A673 (cell line): ENCODE measurements at regions not wholly inside any gene's neighbourhood (a gene's known extent, or its start where the extent isn't known, plus 50 kb on each side); places are given as distances from the start of the nearest gene placed in this dataset.

Source experiments
- BruUV-seq: library from RNA; stranded (reverse); fragments of 400-500 nt; replicated peaks from 2 replicates; lab custom pipeline; 2021; lab: Mats Ljungman, UMichigan
- CTCF ChIA-PET: fragments of 300-600 bp; sonication (Branson Sonifier 250); formaldehyde crosslinking; loops from one replicate; lab custom pipeline; 2022; ENCODE audit warnings: antibody characterized with exemption; lab: Charles Lee
- POLR2A ChIA-PET: fragments of 300-600 bp; sonication (Branson Sonifier 250); formaldehyde crosslinking; loops from one replicate; lab custom pipeline; 2022; ENCODE audit warnings: antibody characterized with exemption; ENCODE audit not compliant: low non-redundant PET; lab: Charles Lee
- DNase-seq: peaks from one replicate; pipeline ENCODE4 v3.0.0-alpha.2; 2015; ENCODE audit warnings: low spot score
- H3K27ac ChIP-seq: fragments of 200-600 bp; sonication (generic); 2 replicates; pipeline ENCODE4 v1.5.1; 2016; ENCODE audit warnings: mixed run types, low read depth, mild to moderate bottlenecking, mixed read lengths, antibody characterized with exemption, low read length; ENCODE audit not compliant: poor library complexity, severe bottlenecking
- H3K27me3 ChIP-seq: fragments of 200-600 bp; sonication (generic); replicated peaks from 2 replicates; pipeline ENCODE4 v1.6.1; 2017; ENCODE audit warnings: mixed run types, low read depth, mild to moderate bottlenecking, mixed read lengths, antibody characterized with exemption, low read length; ENCODE audit not compliant: insufficient read depth, poor library complexity
- H3K36me3 ChIP-seq: fragments of 200-600 bp; sonication (generic); 2 replicates; pipeline ENCODE4 v1.6.1; 2016; ENCODE audit warnings: mixed run types, mild to moderate bottlenecking, mixed read lengths, antibody characterized with exemption, low read length; ENCODE audit not compliant: insufficient read depth, poor library complexity, severe bottlenecking
- H3K4me1 ChIP-seq: fragments of 200-600 bp; sonication (generic); 2 replicates; pipeline ENCODE4 v1.6.1; 2017; ENCODE audit warnings: mixed run types, mild to moderate bottlenecking, mixed read lengths, antibody characterized with exemption, low read length; ENCODE audit not compliant: insufficient read depth, poor library complexity, severe bottlenecking
- H3K4me3 ChIP-seq: fragments of 200-600 bp; sonication (generic); 2 replicates; pipeline ENCODE4 v1.5.1; 2016; ENCODE audit warnings: low read depth, mixed run types, mild to moderate bottlenecking, mixed read lengths, low read length; ENCODE audit not compliant: poor library complexity, severe bottlenecking
- H3K9me3 ChIP-seq: fragments of 200-600 bp; sonication (generic); 2 replicates; pipeline ENCODE4 v1.6.1; 2016; ENCODE audit warnings: mixed run types, low read depth, mild to moderate bottlenecking, mixed read lengths, antibody characterized with exemption, low read length; ENCODE audit not compliant: poor library complexity, severe bottlenecking
- EZH2 ChIP-seq: fragments of 200-600 bp; sonication (generic); IDR thresholded peaks from 2 replicates; pipeline ENCODE4 v1.6.1; 2017; ENCODE audit warnings: borderline replicate concordance, low read depth, mild to moderate bottlenecking, mixed read lengths, antibody characterized with exemption, low read length; ENCODE audit not compliant: poor library complexity, severe bottlenecking
- intact Hi-C: fragments of 100-400 bp; cut with micrococcal nuclease; formaldehyde crosslinking; loops from one replicate; pipeline ENCODE4 v1.10.0; 2022; ENCODE audit not compliant: unreplicated experiment
- TF ChIP-seq, protein P1 (sequence below): fragments of 300-800, 200-600 bp; sonication (generic); conservative IDR thresholded peaks from 2 replicates; pipeline ENCODE4 v1.5.1; 2017; ENCODE audit warnings: low read depth, mild to moderate bottlenecking, antibody characterized with exemption, low read length, moderate library complexity, mixed read lengths

DNA sequence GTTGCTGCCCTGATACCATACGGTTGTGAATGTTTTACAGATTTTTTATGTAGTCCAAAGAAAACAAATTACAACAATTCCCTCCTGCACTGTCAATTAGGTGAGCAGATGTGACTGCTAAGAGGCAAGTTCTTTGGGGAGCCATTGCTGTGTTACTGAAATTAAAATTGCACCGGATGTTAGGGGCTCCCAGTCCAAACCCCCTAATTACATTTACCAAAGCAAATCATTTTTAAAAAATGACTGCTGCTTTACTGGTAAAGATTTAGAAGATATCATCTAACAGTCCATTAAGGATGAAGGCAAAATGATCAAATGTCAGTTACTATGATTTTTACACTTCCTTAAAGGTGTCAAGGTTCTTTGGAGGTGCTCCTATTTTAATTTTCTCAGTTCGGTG lies 70.1 kb upstream of the CSRP2 start:
- CTCF ChIA-PET: no interaction called here
- TF ChIP-seq, protein P1, sequence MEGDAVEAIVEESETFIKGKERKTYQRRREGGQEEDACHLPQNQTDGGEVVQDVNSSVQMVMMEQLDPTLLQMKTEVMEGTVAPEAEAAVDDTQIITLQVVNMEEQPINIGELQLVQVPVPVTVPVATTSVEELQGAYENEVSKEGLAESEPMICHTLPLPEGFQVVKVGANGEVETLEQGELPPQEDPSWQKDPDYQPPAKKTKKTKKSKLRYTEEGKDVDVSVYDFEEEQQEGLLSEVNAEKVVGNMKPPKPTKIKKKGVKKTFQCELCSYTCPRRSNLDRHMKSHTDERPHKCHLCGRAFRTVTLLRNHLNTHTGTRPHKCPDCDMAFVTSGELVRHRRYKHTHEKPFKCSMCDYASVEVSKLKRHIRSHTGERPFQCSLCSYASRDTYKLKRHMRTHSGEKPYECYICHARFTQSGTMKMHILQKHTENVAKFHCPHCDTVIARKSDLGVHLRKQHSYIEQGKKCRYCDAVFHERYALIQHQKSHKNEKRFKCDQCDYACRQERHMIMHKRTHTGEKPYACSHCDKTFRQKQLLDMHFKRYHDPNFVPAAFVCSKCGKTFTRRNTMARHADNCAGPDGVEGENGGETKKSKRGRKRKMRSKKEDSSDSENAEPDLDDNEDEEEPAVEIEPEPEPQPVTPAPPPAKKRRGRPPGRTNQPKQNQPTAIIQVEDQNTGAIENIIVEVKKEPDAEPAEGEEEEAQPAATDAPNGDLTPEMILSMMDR: no peak
- no peak for TF ChIP-seq EZH2

DNA sequence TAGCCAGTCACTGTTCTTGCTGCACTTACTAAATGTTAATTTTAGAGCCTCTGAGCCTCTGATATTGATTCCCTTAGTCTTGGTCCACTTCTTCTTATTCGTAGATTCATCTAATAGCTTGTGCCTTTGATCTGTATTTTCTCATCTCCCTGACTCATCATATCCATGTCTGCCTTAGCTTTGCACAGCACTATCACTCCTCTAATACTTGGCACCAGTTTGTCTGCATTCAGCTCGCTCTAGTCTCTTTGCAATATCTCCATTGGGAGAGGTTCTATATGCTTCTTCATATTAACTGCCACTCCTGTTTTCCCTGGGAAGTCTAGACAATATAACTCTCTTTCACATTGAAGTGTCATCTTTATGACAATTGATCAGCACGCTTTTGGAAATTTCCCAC lies 68.5 kb upstream of the CSRP2 start:
- no peaks in the 10 kb centered on the region for H3K27me3 ChIP-seq
- ChIA-PET CTCF (no interaction called here), POLR2A (no interaction called here)
- intact Hi-C loops: no loop called here
- H3K4me1 ChIP-seq: peaks cover 7% of the 10 kb centered on the region
- TF ChIP-seq EZH2: no peak
- TF ChIP-seq, protein P1: no peak
- H3K9me3 ChIP-seq: no peaks in the 10 kb centered on the region
- BruUV-seq: no TSS peak
- no peak overlapping the region for H3K27ac ChIP-seq
- H3K36me3 ChIP-seq: no peaks in the 10 kb centered on the region
- no peak for DNase-seq
- H3K4me3 ChIP-seq: no peak overlapping the region

More for the DNA sequence above, 70.1 kb upstream of the CSRP2 start:
- DNase-seq: no peak
- intact Hi-C loops: no loop called here
- Histone ChIP-seq H3K27me3 (no peaks in the 10 kb centered on the region), H3K4me1 (peaks cover 7% of the 10 kb centered on the region), H3K36me3 (no peaks in the 10 kb centered on the region), H3K4me3 (no peak overlapping the region), H3K9me3 (no peaks in the 10 kb centered on the region), H3K27ac (no peak overlapping the region)
- no TSS peak for BruUV-seq
- POLR2A ChIA-PET: no interaction called here

DNA sequence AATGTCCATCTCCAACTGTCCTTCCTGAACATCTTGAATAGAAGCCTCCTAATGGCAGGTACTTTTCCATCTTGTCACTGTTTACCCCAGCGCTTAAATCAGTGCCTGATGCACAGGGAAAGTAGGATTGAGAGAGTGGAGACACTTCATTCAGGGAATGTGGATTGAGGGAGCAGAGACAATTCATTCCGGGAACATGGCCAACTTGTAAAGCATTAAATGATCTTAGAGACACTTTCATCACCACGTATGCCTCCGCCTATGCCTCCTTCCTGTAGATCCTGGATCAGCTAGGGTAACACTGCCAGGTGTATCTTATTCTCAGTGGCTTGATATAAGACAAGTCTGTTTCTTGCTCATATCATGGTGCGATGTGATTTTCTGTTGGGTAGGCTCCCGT lies 67.6 kb upstream of the CSRP2 start:
- Histone ChIP-seq H3K27me3 (no peaks in the 10 kb centered on the region), H3K4me3 (no peak overlapping the region), H3K4me1 (peaks cover 7% of the 10 kb centered on the region), H3K36me3 (no peaks in the 10 kb centered on the region), H3K27ac (no peak overlapping the region), H3K9me3 (no peaks in the 10 kb centered on the region)
- intact Hi-C loops: no loop called here
- ChIA-PET POLR2A (no interaction called here), CTCF (no interaction called here)
- DNase-seq: peak; percentile 59
- no TSS peak for BruUV-seq
- TF ChIP-seq EZH2: no peak
- TF ChIP-seq, protein P1: no peak
